AG09319 (cell line): ENCODE measurements at regions not wholly inside any gene's neighbourhood (a gene's known extent, or its start where the extent isn't known, plus 50 kb on each side); places are given as distances from the start of the nearest gene placed in this dataset.

ENCODE experiments used
- DNase-seq: peaks from one replicate; pipeline ENCODE4 v3.0.0-alpha.2; 2010; ENCODE audit warnings: low read depth; ENCODE audit errors: extremely low read depth
- TF ChIP-seq, protein P1 (sequence below): IDR thresholded peaks from 2 replicates; pipeline ENCODE4 v1.5.1; 2011; ENCODE audit warnings: low read depth, mild to moderate bottlenecking, inconsistent platforms, low read length, moderate library complexity

DNA sequence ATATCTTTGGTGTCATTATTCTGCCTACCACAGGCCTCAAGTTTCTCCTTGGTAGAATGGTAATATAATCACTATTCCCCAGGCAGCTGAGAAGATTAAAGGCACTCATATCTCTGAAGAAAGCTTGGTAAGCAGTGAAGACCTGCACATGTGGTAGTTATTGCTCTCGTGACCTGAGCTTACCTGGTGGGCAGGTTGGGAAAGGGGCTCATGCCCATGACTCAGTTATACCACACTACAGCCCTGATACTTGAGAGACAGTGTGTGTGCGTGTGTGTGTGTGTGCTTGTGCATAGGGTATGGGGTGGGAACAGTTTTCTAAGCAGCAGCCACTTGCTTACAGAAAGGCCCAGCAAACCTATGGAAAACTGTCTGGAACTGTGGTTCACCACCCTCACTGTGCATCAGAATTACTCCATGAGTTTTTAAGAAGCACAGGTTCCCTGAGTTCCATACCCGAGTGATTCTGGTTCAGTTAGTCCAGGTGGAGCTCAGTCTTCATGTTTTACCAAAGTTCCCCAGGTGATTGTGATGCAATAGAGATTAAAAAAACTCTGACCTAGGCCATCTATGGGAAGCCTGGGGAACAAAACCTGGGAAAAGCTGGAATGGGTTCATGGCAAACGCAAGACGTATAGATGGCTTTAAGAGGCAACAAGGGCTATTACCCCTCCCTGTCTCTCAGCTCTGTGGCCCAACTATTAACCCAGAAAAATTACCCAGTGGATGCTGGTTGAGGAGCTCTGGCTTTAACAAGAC is 79.0 kb upstream of the ZBED5 start:
- TF ChIP-seq, protein P1, sequence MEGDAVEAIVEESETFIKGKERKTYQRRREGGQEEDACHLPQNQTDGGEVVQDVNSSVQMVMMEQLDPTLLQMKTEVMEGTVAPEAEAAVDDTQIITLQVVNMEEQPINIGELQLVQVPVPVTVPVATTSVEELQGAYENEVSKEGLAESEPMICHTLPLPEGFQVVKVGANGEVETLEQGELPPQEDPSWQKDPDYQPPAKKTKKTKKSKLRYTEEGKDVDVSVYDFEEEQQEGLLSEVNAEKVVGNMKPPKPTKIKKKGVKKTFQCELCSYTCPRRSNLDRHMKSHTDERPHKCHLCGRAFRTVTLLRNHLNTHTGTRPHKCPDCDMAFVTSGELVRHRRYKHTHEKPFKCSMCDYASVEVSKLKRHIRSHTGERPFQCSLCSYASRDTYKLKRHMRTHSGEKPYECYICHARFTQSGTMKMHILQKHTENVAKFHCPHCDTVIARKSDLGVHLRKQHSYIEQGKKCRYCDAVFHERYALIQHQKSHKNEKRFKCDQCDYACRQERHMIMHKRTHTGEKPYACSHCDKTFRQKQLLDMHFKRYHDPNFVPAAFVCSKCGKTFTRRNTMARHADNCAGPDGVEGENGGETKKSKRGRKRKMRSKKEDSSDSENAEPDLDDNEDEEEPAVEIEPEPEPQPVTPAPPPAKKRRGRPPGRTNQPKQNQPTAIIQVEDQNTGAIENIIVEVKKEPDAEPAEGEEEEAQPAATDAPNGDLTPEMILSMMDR: no peak
- no peak for DNase-seq

DNA sequence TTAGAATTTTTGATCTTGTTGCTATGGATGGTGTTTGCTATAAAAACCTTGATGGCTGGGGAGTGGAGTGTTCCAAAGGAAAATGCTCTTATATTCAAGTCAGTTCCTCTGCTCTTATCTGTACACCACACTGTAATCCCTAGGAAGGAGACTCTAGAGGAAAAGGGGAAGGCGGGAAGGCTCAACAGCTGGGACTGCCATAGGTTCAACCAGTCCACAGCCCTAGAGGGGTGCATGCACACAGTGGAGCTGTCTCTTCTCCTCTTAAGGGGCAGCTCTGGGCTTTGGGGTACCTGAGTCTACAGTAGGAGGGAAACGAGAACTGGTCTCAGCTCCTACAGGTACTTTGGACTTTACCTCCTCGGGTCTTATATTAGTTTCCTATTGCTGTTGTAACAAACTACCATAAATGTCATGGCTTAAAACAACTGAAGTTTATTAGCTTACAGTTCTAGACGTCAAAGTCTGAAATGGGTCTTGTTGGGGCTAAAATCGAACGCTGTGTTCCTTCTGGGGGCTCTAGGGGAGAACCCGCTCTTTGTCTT is 77.2 kb upstream of the ZBED5 start:
- DNase-seq: no peak
- TF ChIP-seq, protein P1: no peak

DNA sequence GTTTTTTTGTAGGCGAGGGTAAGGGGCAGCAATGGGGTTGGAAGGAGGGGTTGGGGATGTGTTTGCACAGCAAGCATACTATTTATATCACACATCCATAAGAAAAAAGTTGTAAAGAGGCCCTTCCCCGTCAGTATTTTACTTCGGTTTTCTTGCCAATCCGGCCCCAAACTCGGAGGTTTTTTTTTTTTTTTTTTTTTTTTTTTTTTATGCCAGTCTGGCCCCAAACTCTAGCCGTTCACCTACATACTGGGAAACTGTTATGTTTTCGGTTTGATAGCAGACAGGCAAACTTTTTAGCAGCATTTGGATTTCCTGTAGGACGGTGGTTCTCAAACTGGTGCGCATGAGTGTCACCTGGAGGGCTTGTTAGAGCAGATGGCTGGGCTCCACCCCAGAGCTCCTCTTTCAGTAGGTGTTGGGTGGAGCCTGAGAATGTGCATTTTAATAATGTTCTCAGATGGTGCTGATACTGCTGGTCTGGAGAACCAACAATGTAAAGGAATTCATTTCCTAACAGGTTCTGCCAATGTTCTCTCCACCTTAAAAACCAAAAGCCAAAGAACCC is 76.5 kb upstream of the ZBED5 start:
- no peak for DNase-seq
- TF ChIP-seq, protein P1: no peak

DNA sequence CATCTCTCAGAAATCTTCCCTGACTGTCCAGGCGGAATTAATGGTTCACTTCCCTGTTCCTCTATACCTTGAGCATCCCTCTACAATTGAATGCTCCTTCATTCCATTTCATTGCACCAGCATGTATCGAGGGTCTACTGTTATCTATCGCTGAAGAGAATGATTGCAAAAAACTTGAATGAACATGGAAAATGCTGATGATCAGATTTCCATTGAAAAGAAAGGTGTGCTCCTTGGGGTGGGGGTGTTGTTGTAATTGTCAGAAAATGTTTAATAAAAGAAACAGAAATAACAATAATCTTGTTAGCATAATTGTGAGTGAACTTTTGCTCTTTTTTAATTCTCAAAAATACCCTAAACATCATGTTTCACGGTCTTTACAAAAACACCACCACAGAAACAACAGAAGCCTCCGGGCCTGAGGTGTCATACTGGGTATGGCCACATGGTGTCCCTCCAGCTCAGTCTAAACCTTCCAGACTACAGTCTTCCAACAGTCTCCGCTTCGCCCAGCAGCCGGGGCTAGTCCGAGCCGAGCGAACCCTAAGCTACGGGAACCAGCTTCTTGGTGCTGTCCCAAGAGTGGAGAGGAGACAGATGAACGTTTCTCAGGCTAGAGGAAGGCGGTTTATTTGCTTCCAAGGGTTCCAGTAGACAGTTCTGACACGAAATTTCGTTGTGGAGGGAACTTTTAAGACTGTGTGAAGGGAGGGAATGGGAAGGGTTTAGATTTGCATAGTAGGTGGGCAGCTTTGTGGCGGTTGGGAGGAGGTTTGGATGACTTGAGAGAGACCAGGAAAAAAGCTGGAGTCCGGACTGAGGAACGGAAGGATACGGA is 75.8 kb upstream of the ZBED5 start:
- peak; percentile 81 for DNase-seq

DNA sequence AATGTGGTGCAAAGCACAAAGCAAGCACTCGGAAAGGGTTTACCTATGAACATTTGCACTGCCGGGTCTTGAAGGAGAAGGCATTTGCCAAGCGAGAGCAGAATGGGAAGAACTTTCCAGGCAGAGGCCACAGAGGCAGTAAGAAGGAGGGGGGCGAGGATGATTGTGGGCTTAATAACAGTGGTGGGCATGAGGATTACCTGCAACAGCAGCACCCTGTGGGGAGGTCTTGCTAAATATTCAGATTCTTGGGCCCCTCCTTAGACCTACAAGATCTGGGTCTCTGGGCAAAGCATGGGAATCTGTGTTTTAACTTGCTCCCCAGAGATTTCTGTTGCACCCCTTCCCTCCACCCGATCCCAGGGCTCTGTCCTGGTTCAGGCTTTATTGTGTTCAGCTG is 75.1 kb upstream of the ZBED5 start:
- no peak for DNase-seq
- TF ChIP-seq, protein P1: no peak

More for the DNA sequence above, 75.8 kb upstream of the ZBED5 start:
- TF ChIP-seq, protein P1: peak; percentile 98

DNA sequence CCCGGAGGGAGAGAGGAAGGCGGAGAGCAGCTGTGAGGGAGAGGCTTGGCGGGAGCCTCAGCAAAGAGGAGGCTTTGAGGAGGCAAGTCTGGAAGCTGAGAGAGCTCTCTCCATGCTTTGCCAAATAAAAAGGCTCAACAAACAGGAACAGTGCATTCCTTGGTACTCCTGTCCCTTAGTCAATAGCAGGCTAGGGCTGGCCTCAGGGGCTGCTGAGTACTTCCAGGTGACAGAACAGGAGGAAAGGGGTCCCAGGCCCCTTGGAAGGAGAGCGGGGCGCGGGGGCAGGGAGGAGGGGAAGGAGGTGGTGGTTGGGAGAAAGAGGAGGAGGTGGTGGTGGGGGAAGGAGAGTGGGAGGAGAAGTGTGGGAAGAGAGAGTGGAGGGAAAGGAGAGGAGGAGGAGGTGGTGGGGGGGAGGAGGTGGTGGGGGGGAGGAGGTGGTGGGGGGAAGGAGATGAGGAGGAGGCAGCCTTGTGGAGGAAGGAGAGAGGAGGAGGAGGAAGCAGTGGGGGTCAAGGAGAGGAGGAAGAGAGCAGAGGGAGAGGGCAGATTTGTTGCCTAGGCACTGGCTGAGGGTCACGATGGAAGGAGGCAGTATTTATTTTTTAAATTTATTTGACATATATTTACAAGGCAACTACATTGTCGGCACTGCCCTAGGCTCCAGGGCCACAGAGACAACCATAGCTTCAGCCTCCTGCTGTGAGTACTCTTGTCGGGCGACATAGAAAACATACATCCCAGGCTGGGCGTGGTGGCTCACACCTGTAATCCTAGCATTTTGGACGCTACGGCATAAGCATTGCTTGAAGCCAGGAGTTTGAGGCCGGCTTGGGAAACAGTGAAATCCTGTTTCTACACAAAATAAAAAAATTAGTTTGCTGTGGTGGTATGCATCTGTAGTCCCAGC is 74.2 kb upstream of the ZBED5 start:
- no peak for DNase-seq
- TF ChIP-seq, protein P1: no peak
